NCI-H1930 (cell line): ENCODE measurements at regions not wholly inside any gene's neighbourhood (a gene's known extent, or its start where the extent isn't known, plus 50 kb on each side); places are given as distances from the start of the nearest gene placed in this dataset.

Source experiments
- DNase-seq, 2 experiments: peaks; one replicate each; lab custom pipeline; 2025; lab: John Stamatoyannopoulos, UW

- DNase-seq = no peak
These were observed 305.1 kb downstream of the CTTN start for GRCh38 chr11:70703141-70704064.

GRCh38 chr11:70705097-70705496, 306.8 kb downstream of the CTTN start:
- DNase-seq = no peak

GRCh38 chr11:70705930-70706329, 307.6 kb downstream of the CTTN start:
- no peak for DNase-seq

DNA sequence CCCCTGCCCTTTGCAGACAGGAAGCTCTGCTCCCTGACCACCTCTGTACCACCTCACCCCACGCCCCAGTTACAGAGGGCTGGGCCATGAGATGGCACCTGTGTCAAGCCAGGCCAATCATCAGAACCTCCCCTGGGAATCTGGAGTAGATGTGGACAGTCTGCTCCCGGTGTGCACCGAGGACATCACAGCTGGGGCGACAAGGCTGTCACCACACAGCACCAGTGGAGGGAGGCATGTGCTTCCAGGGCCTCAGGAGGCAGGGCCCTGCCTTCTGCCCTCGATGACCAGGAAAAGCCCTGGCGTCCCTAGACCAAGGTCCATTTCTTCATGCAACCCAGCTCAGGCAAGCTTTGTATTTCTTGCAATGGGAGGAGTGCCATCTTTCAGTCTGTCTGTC, 309.5 kb downstream of the CTTN start:
- DNase-seq = no peak

GRCh38 chr11:70709596-70709995, 311.3 kb downstream of the CTTN start:
- DNase-seq = no peak

DNA sequence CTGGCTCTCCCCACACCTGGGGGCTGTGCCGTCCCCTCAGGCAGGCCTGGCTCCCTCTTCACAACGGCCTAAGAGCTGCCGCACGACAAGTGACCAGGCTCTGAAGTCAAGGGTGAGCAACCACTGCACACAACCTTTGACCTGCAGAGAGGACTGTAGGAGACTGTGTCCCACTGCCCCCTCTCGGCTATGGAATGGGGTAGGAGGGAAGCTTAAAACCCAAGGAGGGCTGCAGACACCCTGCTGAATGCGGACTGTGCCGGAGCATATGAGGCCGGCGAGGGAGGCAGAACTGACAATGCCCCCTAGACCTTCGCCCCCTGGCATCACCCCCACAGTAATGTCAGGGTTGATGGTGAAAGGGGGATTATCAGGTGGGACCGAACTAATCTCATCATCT, 311.9 kb downstream of the CTTN start:
- DNase-seq = no peak

DNA sequence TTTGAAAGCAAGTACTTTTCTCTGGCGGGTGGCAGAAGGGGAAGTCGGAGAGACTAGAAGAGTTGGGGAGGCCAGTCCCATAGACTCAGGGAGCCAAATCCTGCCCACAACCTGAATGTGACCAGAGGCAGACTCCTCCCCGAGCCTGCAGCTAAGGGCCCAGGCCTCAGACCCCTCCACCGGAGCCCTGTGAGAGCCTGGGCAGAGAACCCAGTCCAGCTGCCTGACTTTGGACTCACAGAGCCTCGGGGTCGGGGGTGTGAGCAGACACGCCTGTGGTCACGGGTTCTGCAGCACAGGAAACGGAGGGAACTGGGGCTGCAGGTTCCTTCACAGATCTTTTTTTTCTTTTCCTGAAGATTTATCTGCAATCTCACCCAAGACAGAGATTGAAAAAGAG, 312.3 kb downstream of the CTTN start:
- DNase-seq = no peak

- no peak for DNase-seq
These were observed 313.0 kb downstream of the CTTN start for GRCh38 chr11:70711095-70711910.

GRCh38 chr11:70711911-70712185, 313.5 kb downstream of the CTTN start:
- DNase-seq = no peak

GRCh38 chr11:70712471-70712870, 314.1 kb downstream of the CTTN start:
- no peak for DNase-seq

GRCh38 chr11:70713086-70713835, 314.9 kb downstream of the CTTN start:
- no peak for DNase-seq

GRCh38 chr11:70713988-70714665, 315.8 kb downstream of the CTTN start:
- no peak for DNase-seq

DNA sequence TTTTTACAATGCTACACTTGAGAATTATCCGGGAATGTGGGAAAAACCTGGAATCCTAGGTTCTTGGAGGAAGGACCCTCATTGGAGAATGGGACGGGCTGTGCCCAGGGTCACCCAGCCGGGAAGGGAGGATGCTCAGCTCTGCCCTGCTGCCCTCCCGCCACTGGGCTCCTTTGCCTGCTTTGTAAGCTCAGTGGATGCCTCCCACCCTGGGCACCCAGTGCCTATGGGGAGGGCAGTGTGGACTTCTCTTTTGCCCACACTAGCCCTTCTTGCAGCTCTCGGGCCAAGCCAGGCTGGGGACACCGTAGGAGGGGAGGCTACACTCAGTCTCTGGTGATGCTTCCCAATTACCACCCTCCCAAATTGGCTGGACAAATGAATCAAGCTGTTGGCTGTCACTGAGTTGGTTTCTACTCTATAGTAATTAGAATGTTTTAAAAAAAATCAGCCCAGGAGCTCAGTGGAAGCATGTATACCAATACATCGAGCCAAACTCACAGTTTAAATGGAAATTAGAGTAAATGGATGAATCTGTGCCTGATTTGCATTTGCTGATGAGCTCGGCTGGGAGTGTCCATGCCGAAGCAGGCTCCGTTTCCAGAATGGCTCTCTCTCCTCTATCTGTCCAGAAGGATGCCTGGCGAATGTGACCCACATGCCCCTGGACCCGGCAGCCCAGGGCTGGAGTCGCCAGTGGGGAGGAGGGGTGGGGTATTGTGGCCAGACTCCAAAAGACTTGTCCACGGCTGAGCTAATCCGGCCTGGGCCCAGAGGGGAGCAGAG, 317.0 kb downstream of the CTTN start:
- no peak for DNase-seq

GRCh38 chr11:70716216-70716615, 317.9 kb downstream of the CTTN start:
- DNase-seq = no peak

DNA sequence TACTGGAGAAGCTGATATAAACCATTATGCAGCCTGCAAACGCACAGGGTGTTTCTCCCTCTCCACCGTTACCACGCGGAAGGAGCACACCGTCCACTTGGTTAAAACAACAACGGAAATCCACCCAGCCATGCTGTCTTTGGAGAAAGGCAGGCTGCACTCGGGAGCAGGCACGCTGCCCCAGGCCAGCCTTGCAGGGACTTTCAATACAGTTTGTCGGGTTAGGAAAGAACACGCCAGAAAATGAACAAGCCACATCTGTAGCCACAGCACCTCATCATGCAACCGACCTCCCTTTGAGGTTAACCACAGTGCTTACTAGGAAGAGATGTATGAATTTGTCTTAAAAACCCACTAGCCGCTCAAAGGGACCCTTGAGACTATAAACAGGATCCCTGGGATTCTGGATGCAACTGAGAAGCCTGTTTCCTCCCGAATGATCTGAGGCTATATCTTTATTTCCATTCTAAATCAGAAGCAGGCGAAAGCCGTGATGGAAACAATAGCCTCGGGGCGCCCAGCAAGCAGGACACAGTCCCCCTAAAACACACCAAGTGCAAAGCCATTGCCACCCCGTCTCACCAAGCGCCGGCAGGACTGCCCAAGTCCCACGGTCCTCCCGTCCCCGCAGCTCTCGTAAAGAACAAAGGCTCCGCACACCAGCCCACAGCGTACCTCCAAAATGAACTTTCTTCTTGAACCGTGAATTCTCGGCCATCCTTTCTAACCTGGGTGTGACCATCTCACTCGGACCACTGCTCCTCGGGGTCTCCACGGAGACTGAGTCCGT, 318.9 kb downstream of the CTTN start:
- no peak for DNase-seq

DNA sequence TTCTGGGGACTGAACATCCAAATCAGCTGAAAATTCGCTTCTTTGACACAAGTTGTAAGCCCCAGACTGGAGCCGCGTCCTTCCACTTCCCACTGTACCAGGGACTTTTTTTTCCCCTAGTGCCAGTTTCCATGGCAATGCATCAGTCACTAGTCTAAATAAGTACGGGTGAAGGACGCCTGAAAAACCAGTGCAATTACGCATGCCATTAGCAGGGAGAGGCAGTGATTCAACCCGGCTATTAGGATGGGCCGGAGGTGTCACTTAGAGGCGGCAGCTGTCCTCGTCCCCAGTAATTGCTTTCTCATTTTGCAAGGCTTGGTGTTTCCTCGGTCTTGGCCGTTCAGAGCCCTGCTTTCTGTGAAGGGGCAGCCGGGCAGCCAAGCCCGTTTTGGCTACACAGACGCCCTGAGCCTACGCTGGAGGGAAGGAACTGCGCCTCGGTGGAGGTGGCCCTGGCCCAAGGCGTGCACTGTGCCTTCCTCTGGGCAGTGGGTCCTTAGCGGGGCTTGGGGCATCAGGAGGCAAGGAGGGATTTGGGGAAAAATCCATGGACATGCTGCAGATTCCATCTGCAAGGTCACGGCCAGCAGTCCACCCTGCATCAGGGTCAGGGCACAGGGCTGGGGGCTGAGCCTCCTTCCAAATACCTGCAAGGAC, 319.7 kb downstream of the CTTN start:
- no peak for DNase-seq

DNA sequence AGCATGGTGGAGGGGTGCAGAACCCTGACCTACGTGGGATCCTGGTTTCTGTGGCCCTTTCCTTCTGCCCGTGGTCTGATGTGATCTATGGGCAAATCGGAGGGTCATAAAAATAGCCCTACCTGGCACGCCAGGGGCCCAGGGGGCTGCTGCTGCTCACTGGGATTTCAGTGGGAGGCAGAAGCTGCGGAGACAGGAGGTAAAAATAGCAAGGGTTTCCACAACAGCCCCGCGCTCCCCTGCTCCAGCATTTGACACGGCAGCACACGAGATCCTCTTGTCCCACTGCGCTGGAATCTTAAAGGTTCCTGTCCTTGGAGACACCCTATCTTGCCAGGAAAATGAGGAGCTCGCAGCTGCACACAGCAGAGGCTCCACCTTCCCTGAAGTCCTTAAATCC, 321.2 kb downstream of the CTTN start:
- DNase-seq = no peak

- DNase-seq = no peak
These were observed 322.0 kb downstream of the CTTN start for GRCh38 chr11:70720281-70720680.

- DNase-seq = no peak
These were observed 322.7 kb downstream of the CTTN start for GRCh38 chr11:70721006-70721405.

- no peak for DNase-seq
These were observed 326.9 kb downstream of the CTTN start for GRCh38 chr11:70725278-70725677.
